Activated naive CD4-positive, alpha-beta T cell treated with anti-CD3 and anti-CD28 coated beads for 36 hours (primary cell): ENCODE measurements at regions not wholly inside any gene's neighbourhood (a gene's known extent, or its start where the extent isn't known, plus 50 kb on each side); places are given as distances from the start of the nearest gene placed in this dataset.

Experiments used
- CTCF ChIA-PET: fragments of 350-600 bp; sonication (Branson Sonifier 250); formaldehyde crosslinking; loops from one replicate; lab custom pipeline; 2021; ENCODE audit warnings: antibody characterized with exemption; lab: Charles Lee
- DNase-seq: peaks from one replicate; pipeline ENCODE4 v3.0.0-alpha.2; 2020
- H3K27ac Mint-ChIP-seq: one replicate; pipeline ENCODE4 v1.8.0; 2021; ENCODE audit warnings: mild to moderate bottlenecking, mixed read lengths
- H3K27me3 Mint-ChIP-seq: one replicate; pipeline ENCODE4 v1.8.0; 2021; ENCODE audit warnings: low read depth, mixed read lengths
- H3K36me3 Mint-ChIP-seq: one replicate; pipeline ENCODE4 v1.8.0; 2021; ENCODE audit warnings: low read depth, mixed read lengths
- H3K4me1 Mint-ChIP-seq: one replicate; pipeline ENCODE4 v1.8.0; 2021; ENCODE audit warnings: low read depth, mixed read lengths
- H3K4me3 Mint-ChIP-seq: one replicate; pipeline ENCODE4 v1.8.0; 2021; ENCODE audit warnings: mild to moderate bottlenecking, moderate library complexity, mixed read lengths
- H3K9me3 Mint-ChIP-seq: one replicate; pipeline ENCODE4 v1.8.0; 2021; ENCODE audit warnings: mixed read lengths
- intact Hi-C: fragments of 100-400 bp; cut with micrococcal nuclease; formaldehyde crosslinking; loops from one replicate; pipeline ENCODE4 v1.15.1; 2023

DNA sequence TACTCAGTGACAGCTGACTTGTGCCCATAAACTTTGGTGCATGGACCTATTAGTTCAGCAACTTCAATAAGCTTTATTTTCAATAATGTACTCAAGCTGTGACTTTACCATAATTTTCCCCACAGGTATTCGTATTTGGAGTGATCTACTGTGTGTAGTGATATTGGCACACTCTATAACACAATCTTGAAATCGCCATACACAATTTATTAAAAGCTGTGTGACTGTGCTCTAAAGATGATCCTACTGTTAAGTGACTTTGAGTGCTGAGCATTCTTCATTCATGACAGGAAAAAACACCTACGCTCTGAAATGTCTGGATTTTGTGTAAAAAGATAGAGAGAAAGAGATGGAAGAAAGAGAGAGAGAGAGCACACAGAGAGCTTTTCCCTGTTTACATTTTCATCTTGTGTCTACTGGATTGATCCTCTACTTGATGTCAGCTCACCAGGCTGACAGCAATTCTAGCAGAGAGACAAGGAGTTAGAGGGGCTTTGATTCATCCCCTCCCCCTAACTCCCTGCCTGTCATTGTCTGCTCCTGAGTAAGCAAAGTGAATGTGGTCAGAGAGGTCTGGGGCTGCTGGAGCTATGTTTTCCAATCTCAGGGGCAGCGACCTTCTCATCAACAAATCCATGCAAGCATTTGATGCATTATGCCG, 538.7 kb upstream of the POU3F2 start:
- Mint-ChIP-seq H3K4me3 (no peak overlapping the region), H3K36me3 (no peaks in the 10 kb centered on the region), H3K27me3 (no peaks in the 10 kb centered on the region), H3K9me3 (no peaks in the 10 kb centered on the region), H3K27ac (no peak overlapping the region), H3K4me1 (no peaks in the 10 kb centered on the region)
- intact Hi-C loops, result no loop called here
- CTCF ChIA-PET, result no interaction called here
- DNase-seq, result no peak

DNA sequence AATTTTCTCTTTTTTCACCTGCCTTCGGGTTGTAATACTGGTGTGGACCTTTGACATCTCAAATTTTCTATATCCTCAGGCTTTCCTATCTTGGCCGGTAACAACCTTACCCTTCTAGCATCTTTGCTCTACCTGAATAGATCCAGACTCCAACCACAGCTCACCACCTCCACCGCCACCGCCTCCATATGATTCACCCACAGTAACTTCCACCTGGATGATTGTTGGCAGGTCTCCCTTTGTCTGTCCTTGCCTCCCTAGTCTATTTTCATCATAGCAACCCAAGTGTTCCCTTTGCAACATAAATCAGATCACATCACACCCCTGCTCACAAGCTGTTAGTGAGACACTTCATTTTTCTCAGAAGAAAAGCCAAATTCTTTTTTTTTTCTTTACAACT, 525.8 kb upstream of the POU3F2 start:
- Mint-ChIP-seq H3K9me3 (peaks cover 2% of the 10 kb centered on the region), H3K4me1 (no peaks in the 10 kb centered on the region), H3K27ac (no peak overlapping the region), H3K4me3 (no peak overlapping the region), H3K36me3 (no peaks in the 10 kb centered on the region), H3K27me3 (no peaks in the 10 kb centered on the region)
- CTCF ChIA-PET, result no interaction called here
- intact Hi-C loops, result no loop called here
- DNase-seq, result no peak

DNA sequence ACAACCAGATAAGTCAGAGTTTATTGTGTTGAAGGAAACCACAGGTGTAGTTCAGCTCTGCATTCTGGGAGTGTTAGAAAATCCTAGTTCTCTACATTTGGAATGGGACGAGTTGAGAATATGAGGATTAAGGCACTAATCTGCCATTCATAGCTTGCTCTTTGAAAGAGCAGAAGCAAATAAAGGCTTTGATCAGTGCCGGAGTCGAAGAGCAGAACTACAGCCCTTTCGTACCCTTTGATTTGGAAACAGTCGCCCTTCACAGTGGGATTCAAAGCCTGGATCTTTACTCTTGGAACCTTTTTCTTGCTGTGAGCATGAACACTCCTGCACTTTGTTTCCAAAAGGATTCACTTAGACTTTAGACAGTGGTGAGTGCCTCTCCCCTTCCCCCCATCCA, 523.9 kb upstream of the POU3F2 start:
- H3K4me1 Mint-ChIP-seq, result no peaks in the 10 kb centered on the region
- CTCF ChIA-PET, result no interaction called here

DNA sequence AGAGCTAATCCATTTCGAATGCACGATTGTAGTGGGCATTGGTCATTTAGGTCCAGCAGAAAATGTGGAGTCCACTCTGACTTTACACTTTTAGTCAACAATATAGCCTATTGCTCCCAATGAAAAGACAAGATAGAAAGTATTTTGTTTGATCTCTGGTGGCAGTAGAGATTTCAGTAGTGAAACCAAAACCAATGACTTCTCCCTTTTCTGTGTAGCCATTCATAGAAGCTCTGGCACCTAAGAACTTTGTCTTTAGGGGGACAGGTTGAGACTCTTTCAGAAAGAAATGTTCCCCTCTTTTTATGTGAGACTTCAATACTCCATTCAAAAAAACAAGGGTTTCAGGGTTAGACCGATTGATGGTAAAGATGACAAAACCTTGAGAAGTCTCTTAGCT, 510.8 kb upstream of the POU3F2 start:
- CTCF ChIA-PET, result interaction anchor here (0.6 kb wide), 1 partner anchor 46 kb away, joined by 3 read pairs; no protein-coding TSS in a partner anchor

More for the DNA sequence above, 523.9 kb upstream of the POU3F2 start:
- Mint-ChIP-seq H3K4me3 (no peak overlapping the region), H3K9me3 (no peaks in the 10 kb centered on the region), H3K36me3 (no peaks in the 10 kb centered on the region), H3K27me3 (no peaks in the 10 kb centered on the region), H3K27ac (no peak overlapping the region)
- DNase-seq, result no peak
- intact Hi-C loops, result no loop called here

DNA sequence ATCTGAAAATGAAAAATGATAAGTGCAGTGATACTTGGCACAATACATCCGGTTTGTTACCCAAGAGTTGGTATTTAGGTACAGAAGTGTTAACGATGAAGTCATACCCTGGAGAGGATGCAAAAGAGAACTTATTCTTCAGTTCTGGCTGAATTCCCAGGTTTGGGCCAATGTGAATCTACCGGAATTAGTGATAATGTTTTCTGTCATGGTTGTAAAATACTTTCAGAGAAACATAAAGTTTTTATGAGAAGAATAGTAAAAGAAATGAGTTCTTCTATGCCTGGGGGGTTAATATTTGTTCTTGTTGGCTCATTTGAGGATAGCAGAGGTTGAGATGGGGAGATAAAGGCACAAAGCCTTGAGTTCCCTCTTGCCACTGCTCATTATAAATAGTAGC, 509.9 kb upstream of the POU3F2 start:
- peaks cover 2% of the 10 kb centered on the region for H3K27me3 Mint-ChIP-seq
- intact Hi-C loops, result no loop called here
- CTCF ChIA-PET, result no interaction called here

More for the DNA sequence above, 510.8 kb upstream of the POU3F2 start:
- Mint-ChIP-seq H3K4me1 (no peaks in the 10 kb centered on the region), H3K36me3 (no peaks in the 10 kb centered on the region), H3K9me3 (peaks cover 2% of the 10 kb centered on the region), H3K27ac (no peak overlapping the region), H3K27me3 (peaks cover 2% of the 10 kb centered on the region), H3K4me3 (no peak overlapping the region)
- intact Hi-C loops, result no loop called here
- no peak for DNase-seq

DNA sequence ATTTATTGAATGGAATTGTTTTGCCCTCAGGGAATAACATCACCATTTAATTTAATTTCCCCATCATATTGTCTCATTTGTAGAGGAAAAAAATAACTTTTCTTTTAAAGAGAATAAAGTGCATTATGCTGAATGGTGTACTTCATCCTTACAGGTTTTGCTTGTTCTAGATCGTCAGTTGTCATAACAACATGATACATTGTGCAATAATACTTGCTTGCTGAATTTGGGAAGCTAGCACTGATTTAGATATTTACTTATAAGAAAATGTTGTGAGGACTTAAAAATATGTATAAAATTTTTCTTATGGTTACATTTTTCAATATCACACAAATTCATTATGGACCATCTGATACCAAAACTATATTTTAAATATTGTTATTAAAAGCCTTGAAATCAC, 509.0 kb upstream of the POU3F2 start:
- no peaks in the 10 kb centered on the region for H3K4me1 Mint-ChIP-seq
- no peak for DNase-seq
- CTCF ChIA-PET, result no interaction called here
- H3K36me3 Mint-ChIP-seq, result no peaks in the 10 kb centered on the region
- no peak overlapping the region for H3K27ac Mint-ChIP-seq
- no peaks in the 10 kb centered on the region for H3K9me3 Mint-ChIP-seq
- H3K27me3 Mint-ChIP-seq, result peaks cover 2% of the 10 kb centered on the region
- intact Hi-C loops, result no loop called here
- no peak overlapping the region for H3K4me3 Mint-ChIP-seq

More for the DNA sequence above, 509.9 kb upstream of the POU3F2 start:
- H3K27ac Mint-ChIP-seq, result no peak overlapping the region
- H3K4me1 Mint-ChIP-seq, result no peaks in the 10 kb centered on the region
- DNase-seq, result no peak
- no peak overlapping the region for H3K4me3 Mint-ChIP-seq
- H3K9me3 Mint-ChIP-seq, result no peaks in the 10 kb centered on the region
- H3K36me3 Mint-ChIP-seq, result no peaks in the 10 kb centered on the region

DNA sequence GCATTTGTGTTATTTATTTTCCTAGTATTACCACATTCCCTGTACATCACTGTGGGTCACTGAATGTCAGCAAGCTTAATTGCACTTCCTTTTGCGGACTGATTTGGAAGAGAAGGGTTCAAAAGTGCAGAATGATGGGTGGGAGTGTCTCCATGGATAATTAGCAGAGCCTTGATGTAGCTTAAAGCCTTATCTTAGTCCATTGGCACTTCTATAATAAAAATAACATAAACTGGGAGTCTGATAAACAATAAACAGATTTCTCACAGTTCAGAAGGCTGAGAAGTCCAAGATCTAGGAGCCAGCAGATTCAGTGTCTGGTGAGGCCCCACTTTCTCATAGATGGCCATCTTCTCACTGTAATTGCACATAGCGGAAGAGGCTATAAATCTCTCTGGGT, 501.1 kb upstream of the POU3F2 start:
- intact Hi-C loops, result no loop called here
- no peak for DNase-seq
- no peaks in the 10 kb centered on the region for H3K27me3 Mint-ChIP-seq

DNA sequence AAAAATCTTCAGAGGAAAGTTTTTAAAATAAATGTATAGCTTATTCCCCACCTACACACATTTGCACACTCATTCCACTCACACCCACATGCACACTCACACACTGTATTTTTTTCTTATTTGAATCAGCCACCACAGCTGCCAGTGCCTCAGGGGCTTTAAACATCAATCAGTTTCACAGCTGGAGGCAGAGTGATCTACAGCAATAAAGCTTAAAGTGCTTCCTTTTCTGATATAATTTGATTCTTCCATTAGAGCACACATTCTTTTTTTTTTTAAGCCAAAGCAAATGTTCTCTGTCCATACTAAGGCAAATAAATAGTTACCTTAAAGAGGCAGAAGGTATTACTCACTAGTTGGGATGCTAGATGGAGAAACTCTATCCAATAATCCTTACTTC, 498.8 kb upstream of the POU3F2 start:
- DNase-seq, result no peak
- Mint-ChIP-seq H3K36me3 (no peaks in the 10 kb centered on the region), H3K4me1 (no peaks in the 10 kb centered on the region), H3K27me3 (no peaks in the 10 kb centered on the region), H3K27ac (no peak overlapping the region), H3K4me3 (no peak overlapping the region), H3K9me3 (no peaks in the 10 kb centered on the region)
- CTCF ChIA-PET, result interaction anchor here (0.6 kb wide), 1 partner anchor 91 kb away, joined by 5 read pairs; no protein-coding TSS in a partner anchor
- intact Hi-C loops, result no loop called here

More for the DNA sequence above, 501.1 kb upstream of the POU3F2 start:
- no peak overlapping the region for H3K27ac Mint-ChIP-seq
- no peaks in the 10 kb centered on the region for H3K36me3 Mint-ChIP-seq
- H3K4me3 Mint-ChIP-seq, result no peak overlapping the region
- H3K4me1 Mint-ChIP-seq, result no peaks in the 10 kb centered on the region
- CTCF ChIA-PET, result interaction anchor here (0.6 kb wide), 1 partner anchor 480 kb away, joined by 3 read pairs; no protein-coding TSS in a partner anchor
- H3K9me3 Mint-ChIP-seq, result no peaks in the 10 kb centered on the region

DNA sequence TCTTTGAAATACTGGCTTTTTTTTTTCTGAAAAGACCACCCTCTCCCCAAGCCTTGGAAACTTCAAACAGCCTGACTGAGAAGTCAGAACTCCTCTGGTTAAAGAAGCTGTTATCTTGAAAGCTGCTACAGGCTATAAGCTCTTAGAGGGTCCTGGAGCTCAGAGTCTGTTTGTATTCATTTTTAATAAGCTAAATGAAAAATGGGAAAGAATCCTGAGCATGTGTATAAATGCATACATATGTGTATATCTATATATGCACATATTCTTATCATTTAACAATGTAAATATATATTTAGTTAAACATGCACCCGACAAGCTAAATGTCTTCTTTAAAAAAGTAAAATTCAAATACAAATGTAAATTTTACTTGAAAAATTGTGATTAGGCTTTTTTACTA, 494.9 kb upstream of the POU3F2 start:
- Mint-ChIP-seq H3K9me3 (no peaks in the 10 kb centered on the region), H3K27ac (no peak overlapping the region), H3K36me3 (no peaks in the 10 kb centered on the region), H3K4me3 (no peak overlapping the region), H3K27me3 (no peaks in the 10 kb centered on the region), H3K4me1 (no peaks in the 10 kb centered on the region)
- no peak for DNase-seq
- intact Hi-C loops, result no loop called here
- CTCF ChIA-PET, result no interaction called here

DNA sequence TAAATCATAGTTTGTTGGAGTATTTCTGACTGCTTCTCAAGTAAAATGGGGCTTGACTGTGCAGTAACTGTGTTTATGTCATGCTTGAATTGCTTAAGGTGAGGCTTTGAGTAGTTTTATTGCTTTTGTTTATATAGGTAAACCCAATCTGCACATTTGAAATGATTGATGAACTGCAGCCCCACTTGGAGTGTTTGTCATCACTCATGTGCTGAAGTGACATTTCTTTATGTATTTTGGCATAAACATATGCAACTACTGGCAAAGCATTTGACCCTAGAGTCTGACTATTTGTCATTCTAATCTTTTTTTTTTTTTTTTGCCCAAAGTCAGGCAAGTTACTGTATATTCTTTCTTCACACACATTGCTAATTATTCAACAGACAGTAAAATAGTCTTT, 491.4 kb upstream of the POU3F2 start:
- H3K4me3 Mint-ChIP-seq, result no peak overlapping the region
- H3K36me3 Mint-ChIP-seq, result no peaks in the 10 kb centered on the region
- CTCF ChIA-PET, result no interaction called here

DNA sequence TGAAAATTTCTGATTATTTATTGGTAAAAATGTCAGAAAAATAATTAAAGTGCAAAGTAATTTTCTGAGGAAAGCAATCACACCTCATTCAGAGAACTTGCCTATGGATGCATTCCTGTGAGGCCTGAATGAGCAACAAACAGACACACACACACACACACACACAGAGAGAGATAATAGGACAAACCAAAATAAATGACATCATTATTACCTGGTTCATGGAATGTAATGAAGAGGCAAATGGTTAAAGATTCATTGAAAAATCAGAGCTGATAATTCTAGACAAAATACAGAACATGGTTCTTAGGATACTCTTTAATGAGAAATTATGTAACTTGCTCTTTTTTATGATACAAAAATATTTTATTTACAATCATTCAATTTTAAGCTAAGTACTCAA, 490.6 kb upstream of the POU3F2 start:
- CTCF ChIA-PET, result interaction anchor here (0.6 kb wide), 1 partner anchor 41 kb away, joined by 3 read pairs; no protein-coding TSS in a partner anchor

More for the DNA sequence above, 491.4 kb upstream of the POU3F2 start:
- no peaks in the 10 kb centered on the region for H3K4me1 Mint-ChIP-seq
- H3K9me3 Mint-ChIP-seq, result no peaks in the 10 kb centered on the region
- no peak overlapping the region for H3K27ac Mint-ChIP-seq
- no peak for DNase-seq
- intact Hi-C loops, result no loop called here
- H3K27me3 Mint-ChIP-seq, result no peaks in the 10 kb centered on the region

DNA sequence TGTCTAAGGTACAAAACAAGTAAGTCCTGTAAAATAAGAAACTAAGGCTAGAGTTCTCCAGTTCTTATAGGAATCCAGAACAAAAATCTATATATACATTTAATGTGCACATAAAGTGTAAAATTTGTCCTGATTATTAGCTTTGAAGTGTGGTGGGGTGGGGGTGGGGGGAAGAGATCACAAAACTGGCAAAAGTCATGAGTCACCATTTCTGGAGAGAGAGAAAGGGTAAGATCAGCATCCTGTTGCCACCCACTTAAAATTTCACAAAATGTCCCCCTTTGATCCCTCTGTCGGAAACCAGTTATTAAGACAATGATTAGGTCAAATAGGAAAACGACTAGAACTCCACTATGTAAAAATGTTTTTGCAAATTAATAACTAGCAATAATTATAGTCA, 482.0 kb upstream of the POU3F2 start:
- no peak overlapping the region for H3K27ac Mint-ChIP-seq
- H3K9me3 Mint-ChIP-seq, result no peaks in the 10 kb centered on the region
- H3K36me3 Mint-ChIP-seq, result no peaks in the 10 kb centered on the region
- no peak for DNase-seq
- H3K27me3 Mint-ChIP-seq, result no peaks in the 10 kb centered on the region
- CTCF ChIA-PET, result no interaction called here
- H3K4me3 Mint-ChIP-seq, result no peak overlapping the region
- H3K4me1 Mint-ChIP-seq, result no peaks in the 10 kb centered on the region
- intact Hi-C loops, result no loop called here

More for the DNA sequence above, 490.6 kb upstream of the POU3F2 start:
- intact Hi-C loops, result no loop called here
- Mint-ChIP-seq H3K27ac (no peak overlapping the region), H3K27me3 (no peaks in the 10 kb centered on the region), H3K4me1 (no peaks in the 10 kb centered on the region), H3K4me3 (no peak overlapping the region), H3K36me3 (no peaks in the 10 kb centered on the region), H3K9me3 (no peaks in the 10 kb centered on the region)
- no peak for DNase-seq

DNA sequence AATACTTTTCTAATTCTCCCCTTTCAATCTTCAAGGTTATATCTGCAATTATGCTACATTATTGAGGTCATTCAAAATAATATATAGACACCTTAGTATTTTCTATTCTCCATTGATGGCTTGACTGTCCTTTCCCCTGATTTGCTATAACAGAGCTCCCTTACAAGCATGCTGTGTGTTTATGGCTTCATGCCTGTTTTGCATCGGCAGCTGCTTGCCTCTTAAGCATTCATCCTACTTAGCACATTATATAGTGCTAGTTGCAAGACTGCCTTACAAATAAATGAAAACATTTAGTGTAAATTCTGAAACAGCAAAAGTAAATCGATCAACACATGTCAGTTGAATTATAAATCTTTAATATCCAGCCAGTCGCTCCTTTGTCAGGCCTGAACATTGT, 476.2 kb upstream of the POU3F2 start:
- H3K9me3 Mint-ChIP-seq, result no peaks in the 10 kb centered on the region
- CTCF ChIA-PET, result no interaction called here
- H3K4me3 Mint-ChIP-seq, result no peak overlapping the region
- intact Hi-C loops, result no loop called here
- DNase-seq, result no peak
- H3K4me1 Mint-ChIP-seq, result no peaks in the 10 kb centered on the region
- no peak overlapping the region for H3K27ac Mint-ChIP-seq
- H3K27me3 Mint-ChIP-seq, result no peaks in the 10 kb centered on the region
- H3K36me3 Mint-ChIP-seq, result no peaks in the 10 kb centered on the region
